ENCODE measurements at regions not wholly inside any gene's neighbourhood (a gene's known extent, or its start where the extent isn't known, plus 50 kb on each side); places are given as distances from the start of the nearest gene placed in this dataset.

DNA sequence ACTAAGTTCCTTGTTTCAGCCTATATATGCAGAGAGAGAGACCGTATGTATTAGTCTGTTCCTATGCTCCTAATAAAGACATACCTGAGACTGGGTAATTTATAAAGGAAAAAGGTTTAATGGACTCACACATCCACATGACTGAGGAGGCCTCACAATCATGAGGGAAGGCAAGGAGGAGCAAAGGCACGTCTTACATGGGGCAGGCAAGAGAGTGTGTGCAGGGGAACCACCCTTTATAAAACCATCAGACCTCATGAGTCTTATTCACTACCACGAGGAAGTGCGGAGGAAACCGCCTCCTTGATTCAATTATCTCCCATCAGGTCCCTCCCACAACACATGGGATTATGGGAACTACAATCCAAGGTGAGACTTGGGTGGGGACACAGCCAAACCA lies 73.8 kb downstream of the TMEM18 start:
- Histone ChIP-seq H3K79me2 (ENCODE audit: control insufficient read depth, insufficient read depth, low read length) (no peaks in the 10 kb centered on the region), H3K9me1 (replicated peaks; ENCODE audit: control insufficient read depth, extremely low read depth, insufficient read depth, low read length) (no peaks in the 10 kb centered on the region), H3K36me3 (ENCODE audit: control insufficient read depth in 2 of 2, extremely low read depth in 1 of 2, insufficient read depth in 2 of 2, low read length in 2 of 2) (no peaks in the 10 kb centered on the region), H2AFZ (ENCODE audit: low read depth, low read length) (no peak overlapping the region), H3K9ac (replicated peaks; ENCODE audit: extremely low read depth, insufficient read depth, low read length) (no peak overlapping the region), H3K9me3 (replicated peaks; ENCODE audit: control insufficient read depth, insufficient read depth, low read length) (peaks cover 3% of the 10 kb centered on the region), H3K4me2 (ENCODE audit: insufficient read depth, low read length) (no peak overlapping the region), H3K27me3 (ENCODE audit: control insufficient read depth in 2 of 2, insufficient read depth in 2 of 2, low read length in 2 of 2) (no peaks in the 10 kb centered on the region), H3K4me1 (ENCODE audit: control insufficient read depth, extremely low read depth, insufficient read depth, low read length) (no peaks in the 10 kb centered on the region), H3K4me3 (replicated peaks in 1 of 3; ENCODE audit: insufficient read depth in 1 of 3, low read depth in 1 of 3, low read length in 3 of 3) (no peak overlapping the region), H4K20me1 (replicated peaks; ENCODE audit: control insufficient read depth, extremely low read depth, insufficient read depth, low read length) (no peaks in the 10 kb centered on the region), H3K27ac (ENCODE audit: insufficient read depth, low read depth, low read length) (no peak overlapping the region)
- TF ChIP-seq MYC (IDR thresholded peaks at IDR 0.05; ENCODE audit: low read depth, low read length): no peak
- no peak for TF ChIP-seq JUN (IDR thresholded peaks at IDR 0.05; ENCODE audit: borderline replicate concordance, insufficient read depth, insufficient read length, low read depth)
- TF ChIP-seq, protein P1, sequence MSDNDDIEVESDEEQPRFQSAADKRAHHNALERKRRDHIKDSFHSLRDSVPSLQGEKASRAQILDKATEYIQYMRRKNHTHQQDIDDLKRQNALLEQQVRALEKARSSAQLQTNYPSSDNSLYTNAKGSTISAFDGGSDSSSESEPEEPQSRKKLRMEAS (IDR thresholded peaks at IDR 0.05; ENCODE audit: insufficient read depth, insufficient read length): no peak
- TF ChIP-seq POLR2AphosphoS5 (IDR thresholded peaks at IDR 0.05; ENCODE audit: insufficient read depth, low read depth, low read length): no peak
- TF ChIP-seq FOS (IDR thresholded peaks at IDR 0.05; ENCODE audit: borderline replicate concordance, insufficient read depth, low read length): no peak
- TF ChIP-seq, protein P2, sequence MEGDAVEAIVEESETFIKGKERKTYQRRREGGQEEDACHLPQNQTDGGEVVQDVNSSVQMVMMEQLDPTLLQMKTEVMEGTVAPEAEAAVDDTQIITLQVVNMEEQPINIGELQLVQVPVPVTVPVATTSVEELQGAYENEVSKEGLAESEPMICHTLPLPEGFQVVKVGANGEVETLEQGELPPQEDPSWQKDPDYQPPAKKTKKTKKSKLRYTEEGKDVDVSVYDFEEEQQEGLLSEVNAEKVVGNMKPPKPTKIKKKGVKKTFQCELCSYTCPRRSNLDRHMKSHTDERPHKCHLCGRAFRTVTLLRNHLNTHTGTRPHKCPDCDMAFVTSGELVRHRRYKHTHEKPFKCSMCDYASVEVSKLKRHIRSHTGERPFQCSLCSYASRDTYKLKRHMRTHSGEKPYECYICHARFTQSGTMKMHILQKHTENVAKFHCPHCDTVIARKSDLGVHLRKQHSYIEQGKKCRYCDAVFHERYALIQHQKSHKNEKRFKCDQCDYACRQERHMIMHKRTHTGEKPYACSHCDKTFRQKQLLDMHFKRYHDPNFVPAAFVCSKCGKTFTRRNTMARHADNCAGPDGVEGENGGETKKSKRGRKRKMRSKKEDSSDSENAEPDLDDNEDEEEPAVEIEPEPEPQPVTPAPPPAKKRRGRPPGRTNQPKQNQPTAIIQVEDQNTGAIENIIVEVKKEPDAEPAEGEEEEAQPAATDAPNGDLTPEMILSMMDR (IDR thresholded peaks at IDR 0.05; ENCODE audit: extremely low read depth in 1 of 2, insufficient read depth in 1 of 2, low read depth in 1 of 2, low read length in 2 of 2): no peak
- TF ChIP-seq POLR2A (IDR thresholded peaks at IDR 0.05; ENCODE audit: low read depth, low read length): no peak
- no peak for TF ChIP-seq EZH2 (IDR thresholded peaks at IDR 0.05; ENCODE audit: borderline replicate concordance, low read depth, low read length, severe bottlenecking)
- no peak for TF ChIP-seq GATA2 (IDR thresholded peaks at IDR 0.05; ENCODE audit: insufficient read depth, insufficient read length, low read depth, low read length)
- intact Hi-C loops (cut with micrococcal nuclease): no loop called here
- ChIA-PET CTCF (no interaction called here), POLR2A (no interaction called here)
- DNase-seq (ENCODE audit: low read depth, low spot score) (no peak), FAIRE-seq (no peak)
- no TSS peak for BruUV-seq (replicated peaks)
- dilution Hi-C loops (cut with MboI; ENCODE audit: extremely low pct_ligation_motif_present, low sequenced_read_pairs): no loop called here

Data from endothelial cell of umbilical vein (primary cell).